ENCODE measurements at regions not wholly inside any gene's neighbourhood (a gene's known extent, or its start where the extent isn't known, plus 50 kb on each side); places are given as distances from the start of the nearest gene placed in this dataset.

GRCh38 chr11:45450189-45450588, 164.0 kb upstream of the SYT13 start:
- intact Hi-C loops (cut with micrococcal nuclease) = no loop called here
- no peaks in the 10 kb centered on the region for H3K27me3 ChIP-seq (ENCODE audit: control insufficient read depth in 2 of 2, insufficient read depth in 2 of 2, low read length in 2 of 2)
- WGBS (ENCODE audit: insufficient coverage) = 65% methylated on average over 2 of the region's 3 CpGs
- no peaks in the 10 kb centered on the region for H3K9me3 ChIP-seq (replicated peaks in 1 of 2; ENCODE audit: control insufficient read depth in 1 of 2, insufficient read depth in 1 of 2, low read length in 2 of 2)
- TF ChIP-seq CTCF (IDR thresholded peaks at IDR 0.05) = no peak
- no peak overlapping the region for H3K27ac ChIP-seq (ENCODE audit: low read depth in 1 of 2, low read length in 2 of 2)
- H3K79me2 ChIP-seq (ENCODE audit: insufficient read depth, low read length) = no peaks in the 10 kb centered on the region
- no peak overlapping the region for H3K9ac ChIP-seq (ENCODE audit: insufficient read depth, low read length, poor library complexity, severe bottlenecking)
- no peaks in the 10 kb centered on the region for H3K36me3 ChIP-seq (replicated peaks in 1 of 2; ENCODE audit: control insufficient read depth in 1 of 2, insufficient read depth in 2 of 2, low read length in 2 of 2)
- Mint-ChIP-seq H3K4me3 (no peak overlapping the region), H3K27ac (no peak overlapping the region), H3K36me3 (no peaks in the 10 kb centered on the region), H3K27me3 (ENCODE audit: low read depth in 3 of 3) (peaks cover 2 to 17% (median 3%) of the 10 kb centered on the region in 3 donors), H3K9me3 (peaks cover 0 to 2% (median 0%) of the 10 kb centered on the region in 7 donors), H3K4me1 (no peaks in the 10 kb centered on the region)
- no peak overlapping the region for H2AFZ ChIP-seq (ENCODE audit: insufficient read depth, low read depth, low read length, poor library complexity, severe bottlenecking)
- H3K4me2 ChIP-seq (replicated peaks; ENCODE audit: extremely low read depth, low read length, poor library complexity, severe bottlenecking) = no peak overlapping the region
- DNase-seq = no peak
- no peaks in the 10 kb centered on the region for H4K20me1 ChIP-seq (ENCODE audit: insufficient read depth, low read length)
- H3K4me1 ChIP-seq (ENCODE audit: control insufficient read depth in 1 of 2, insufficient read depth in 2 of 2, low read length in 2 of 2) = no peaks in the 10 kb centered on the region
- H3K4me3 ChIP-seq (replicated peaks in 1 of 3; ENCODE audit: low read depth in 2 of 3, low read length in 3 of 3) = no peak overlapping the region

GRCh38 chr11:45449036-45449601, 163.0 kb upstream of the SYT13 start:
- no peaks in the 10 kb centered on the region for H3K36me3 ChIP-seq (replicated peaks in 1 of 2; ENCODE audit: control insufficient read depth in 1 of 2, insufficient read depth in 2 of 2, low read length in 2 of 2)
- no peaks in the 10 kb centered on the region for H4K20me1 ChIP-seq (ENCODE audit: insufficient read depth, low read length)
- no peak for TF ChIP-seq CTCF (IDR thresholded peaks at IDR 0.05)
- no peak overlapping the region for H3K4me2 ChIP-seq (replicated peaks; ENCODE audit: extremely low read depth, low read length, poor library complexity, severe bottlenecking)
- no peaks in the 10 kb centered on the region for H3K79me2 ChIP-seq (ENCODE audit: insufficient read depth, low read length)
- H2AFZ ChIP-seq (ENCODE audit: insufficient read depth, low read depth, low read length, poor library complexity, severe bottlenecking) = no peak overlapping the region
- H3K9me3 ChIP-seq (replicated peaks in 1 of 2; ENCODE audit: control insufficient read depth in 1 of 2, insufficient read depth in 1 of 2, low read length in 2 of 2) = no peaks in the 10 kb centered on the region
- H3K36me3 Mint-ChIP-seq = no peaks in the 10 kb centered on the region
- H3K27me3 ChIP-seq (ENCODE audit: control insufficient read depth in 2 of 2, insufficient read depth in 2 of 2, low read length in 2 of 2) = no peaks in the 10 kb centered on the region
- intact Hi-C loops (cut with micrococcal nuclease) = no loop called here
- no peak overlapping the region for H3K27ac ChIP-seq (ENCODE audit: low read depth in 1 of 2, low read length in 2 of 2)
- no peaks in the 10 kb centered on the region for H3K9me3 Mint-ChIP-seq
- no peak overlapping the region for H3K9ac ChIP-seq (ENCODE audit: insufficient read depth, low read length, poor library complexity, severe bottlenecking)
- H3K4me1 Mint-ChIP-seq = no peaks in the 10 kb centered on the region
- no peak for DNase-seq
- H3K4me3 Mint-ChIP-seq = no peak overlapping the region
- H3K4me3 ChIP-seq (replicated peaks in 1 of 3; ENCODE audit: low read depth in 2 of 3, low read length in 3 of 3) = no peak overlapping the region
- H3K27ac Mint-ChIP-seq = no peak overlapping the region
- peaks cover 0 to 15% (median 6%) of the 10 kb centered on the region in 3 donors for H3K27me3 Mint-ChIP-seq (ENCODE audit: low read depth in 3 of 3)
- WGBS (ENCODE audit: insufficient coverage) = 83% methylated on average over 9 of the region's 9 CpGs
- no peaks in the 10 kb centered on the region for H3K4me1 ChIP-seq (ENCODE audit: control insufficient read depth in 1 of 2, insufficient read depth in 2 of 2, low read length in 2 of 2)
